ENCODE measurements at regions not wholly inside any gene's neighbourhood (a gene's known extent, or its start where the extent isn't known, plus 50 kb on each side); places are given as distances from the start of the nearest gene placed in this dataset.

DNA sequence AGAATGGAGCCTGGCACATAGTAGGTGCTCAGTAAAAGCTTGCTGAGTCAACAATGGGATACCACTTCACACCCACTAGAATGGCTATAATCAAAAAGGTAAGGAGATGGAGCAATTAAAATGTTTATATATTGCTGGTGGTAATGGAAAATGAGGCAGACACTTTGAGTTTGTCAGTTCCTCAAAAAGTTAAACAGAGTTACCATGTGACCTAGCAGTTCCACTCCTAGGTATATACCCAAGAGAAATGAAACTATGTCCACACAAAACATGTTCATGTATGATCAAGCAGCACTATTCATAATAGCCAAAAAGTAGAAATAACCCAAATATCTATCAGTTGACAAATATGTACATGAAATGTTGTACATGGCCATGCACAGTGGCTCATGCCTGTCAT is 74.8 kb upstream of the ECE1 start:
- Histone ChIP-seq H3K36me3 (ENCODE audit: low read depth) (no peaks in the 10 kb centered on the region), H3K9me3 (ENCODE audit: insufficient read depth, low read depth) (no peaks in the 10 kb centered on the region), H3K9me2 (ENCODE audit: insufficient read depth) (no peaks in the 10 kb centered on the region), H4K20me1 (ENCODE audit: insufficient read depth) (no peaks in the 10 kb centered on the region), H3K79me2 (ENCODE audit: low read depth) (no peaks in the 10 kb centered on the region), H2AFZ (no peak overlapping the region), H3K4me1 (replicated peaks; ENCODE audit: insufficient read depth) (no peaks in the 10 kb centered on the region; the same call in 1 of the 2 replicates), H3K27me3 (ENCODE audit: insufficient read depth, low read depth) (no peaks in the 10 kb centered on the region), H3K27ac (no peak overlapping the region), H3K4me2 (no peak overlapping the region), H3K4me3 (no peak overlapping the region), H3F3A (ENCODE audit: insufficient read depth, low read depth) (no peaks in the 10 kb centered on the region)
- DNase-seq = no peak
- TF ChIP-seq EZH2 (IDR thresholded peaks at IDR 0.05; ENCODE audit: low read depth) = no peak
- TF ChIP-seq, protein P1, sequence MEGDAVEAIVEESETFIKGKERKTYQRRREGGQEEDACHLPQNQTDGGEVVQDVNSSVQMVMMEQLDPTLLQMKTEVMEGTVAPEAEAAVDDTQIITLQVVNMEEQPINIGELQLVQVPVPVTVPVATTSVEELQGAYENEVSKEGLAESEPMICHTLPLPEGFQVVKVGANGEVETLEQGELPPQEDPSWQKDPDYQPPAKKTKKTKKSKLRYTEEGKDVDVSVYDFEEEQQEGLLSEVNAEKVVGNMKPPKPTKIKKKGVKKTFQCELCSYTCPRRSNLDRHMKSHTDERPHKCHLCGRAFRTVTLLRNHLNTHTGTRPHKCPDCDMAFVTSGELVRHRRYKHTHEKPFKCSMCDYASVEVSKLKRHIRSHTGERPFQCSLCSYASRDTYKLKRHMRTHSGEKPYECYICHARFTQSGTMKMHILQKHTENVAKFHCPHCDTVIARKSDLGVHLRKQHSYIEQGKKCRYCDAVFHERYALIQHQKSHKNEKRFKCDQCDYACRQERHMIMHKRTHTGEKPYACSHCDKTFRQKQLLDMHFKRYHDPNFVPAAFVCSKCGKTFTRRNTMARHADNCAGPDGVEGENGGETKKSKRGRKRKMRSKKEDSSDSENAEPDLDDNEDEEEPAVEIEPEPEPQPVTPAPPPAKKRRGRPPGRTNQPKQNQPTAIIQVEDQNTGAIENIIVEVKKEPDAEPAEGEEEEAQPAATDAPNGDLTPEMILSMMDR (conservative IDR thresholded peaks at IDR 0.05) = no peak
- ChIA-PET CTCF (no interaction called here), POLR2A (ENCODE audit: unreplicated experiment) (interaction anchor here (0.6 kb wide), 1 partner anchor 100 kb away, joined by 3 read pairs; no protein-coding TSS in a partner anchor)
- intact Hi-C loops (cut with micrococcal nuclease; ENCODE audit: unreplicated experiment) = loop anchor here (5.0 kb wide), 1 partner anchor 1052 kb away; no protein-coding TSS in a partner anchor
- BruUV-seq (replicated peaks) = no TSS peak

DNA sequence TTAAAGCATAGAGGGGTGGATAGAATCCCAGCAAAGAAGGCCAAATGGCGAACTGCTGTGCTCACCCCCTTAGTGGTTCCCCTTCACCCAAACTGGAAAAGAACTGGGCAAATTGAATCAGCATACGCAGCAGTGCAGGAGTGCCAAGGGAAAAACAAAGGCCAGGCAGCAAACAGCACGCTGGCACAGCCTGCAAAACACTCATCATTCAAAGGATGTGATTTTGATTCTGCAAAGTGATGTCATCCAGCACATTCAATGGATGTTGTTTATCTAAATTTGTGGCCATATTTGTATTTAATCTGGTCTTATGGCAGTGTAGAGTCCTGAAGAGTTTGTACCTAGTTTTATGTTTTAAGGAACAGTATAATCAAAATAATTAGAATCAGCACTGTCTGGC is 71.8 kb upstream of the ECE1 start:
- H2AFZ ChIP-seq = no peak overlapping the region
- BruUV-seq (replicated peaks) = no TSS peak
- intact Hi-C loops (cut with micrococcal nuclease; ENCODE audit: unreplicated experiment) = no loop called here
- ChIA-PET CTCF (no interaction called here), POLR2A (ENCODE audit: unreplicated experiment) (no interaction called here)
- no peaks in the 10 kb centered on the region for H3K9me2 ChIP-seq (ENCODE audit: insufficient read depth)
- DNase-seq = no peak
- H3K27me3 ChIP-seq (ENCODE audit: insufficient read depth, low read depth) = no peaks in the 10 kb centered on the region
- no peaks in the 10 kb centered on the region for H3K36me3 ChIP-seq (ENCODE audit: low read depth)
- no peaks in the 10 kb centered on the region for H3F3A ChIP-seq (ENCODE audit: insufficient read depth, low read depth)
- no peaks in the 10 kb centered on the region for H3K4me1 ChIP-seq (replicated peaks; ENCODE audit: insufficient read depth)
- no peaks in the 10 kb centered on the region for H3K79me2 ChIP-seq (ENCODE audit: low read depth)
- TF ChIP-seq, protein P1 (conservative IDR thresholded peaks at IDR 0.05) = no peak
- TF ChIP-seq EZH2 (IDR thresholded peaks at IDR 0.05; ENCODE audit: low read depth) = no peak
- H3K27ac ChIP-seq = no peak overlapping the region
- no peaks in the 10 kb centered on the region for H4K20me1 ChIP-seq (ENCODE audit: insufficient read depth)
- no peaks in the 10 kb centered on the region for H3K9me3 ChIP-seq (ENCODE audit: insufficient read depth, low read depth)
- no peak overlapping the region for H3K4me3 ChIP-seq
- no peak overlapping the region for H3K4me2 ChIP-seq

DNA sequence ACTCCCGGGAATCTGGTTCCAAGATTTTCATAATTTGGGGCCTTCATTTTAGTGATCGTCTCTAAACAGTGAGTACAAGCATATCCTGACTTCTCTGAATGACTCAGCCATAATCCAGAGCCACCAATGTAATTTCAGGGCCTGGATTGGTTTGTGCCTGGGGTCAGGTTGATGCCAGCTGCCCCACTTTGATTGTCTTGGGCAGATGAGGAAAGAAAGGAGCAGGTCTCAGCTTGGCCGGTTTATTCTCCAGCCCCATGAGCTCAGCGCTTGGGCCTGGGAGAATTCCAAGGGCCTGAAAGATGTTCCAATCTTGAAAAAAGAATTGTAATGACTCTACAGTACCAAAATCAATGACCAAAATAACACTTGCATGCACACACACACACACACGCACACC is 71.2 kb upstream of the ECE1 start:
- H3K9me3 ChIP-seq (ENCODE audit: insufficient read depth, low read depth) = no peaks in the 10 kb centered on the region
- peak overlapping the region; percentile 39; the same call in 1 of the 2 replicates for H2AFZ ChIP-seq
- no peaks in the 10 kb centered on the region for H4K20me1 ChIP-seq (ENCODE audit: insufficient read depth)
- H3K36me3 ChIP-seq (ENCODE audit: low read depth) = no peaks in the 10 kb centered on the region
- POLR2A ChIA-PET (ENCODE audit: unreplicated experiment) = no interaction called here
- intact Hi-C loops (cut with micrococcal nuclease; ENCODE audit: unreplicated experiment) = no loop called here
- no peaks in the 10 kb centered on the region for H3K9me2 ChIP-seq (ENCODE audit: insufficient read depth)
- H3K79me2 ChIP-seq (ENCODE audit: low read depth) = no peaks in the 10 kb centered on the region
- no peaks in the 10 kb centered on the region for H3K27me3 ChIP-seq (ENCODE audit: insufficient read depth, low read depth)
- H3F3A ChIP-seq (ENCODE audit: insufficient read depth, low read depth) = no peaks in the 10 kb centered on the region
- DNase-seq = no peak
- no peak overlapping the region for H3K4me3 ChIP-seq
- no peak for TF ChIP-seq EZH2 (IDR thresholded peaks at IDR 0.05; ENCODE audit: low read depth)
- TF ChIP-seq, protein P1 (conservative IDR thresholded peaks at IDR 0.05) = no peak
- H3K4me2 ChIP-seq = no peak overlapping the region
- no peak overlapping the region for H3K27ac ChIP-seq
- BruUV-seq (replicated peaks) = no TSS peak
- H3K4me1 ChIP-seq (replicated peaks; ENCODE audit: insufficient read depth) = no peaks in the 10 kb centered on the region
- CTCF ChIA-PET = interaction anchor here (0.7 kb wide), 1 partner anchor 129 kb away, joined by 3 read pairs; no protein-coding TSS in a partner anchor

All from PC-9 (cell line).